Muscle layer of duodenum (tissue), 2 donors: ENCODE measurements at regions not wholly inside any gene's neighbourhood (a gene's known extent, or its start where the extent isn't known, plus 50 kb on each side); places are given as distances from the start of the nearest gene placed in this dataset.

ENCODE experiments used
- H3K27ac ChIP-seq: one replicate; pipeline ENCODE4 v1.7.0; 2013; ENCODE audit warnings: mild to moderate bottlenecking, low read length
- H3K27me3 ChIP-seq: one replicate; pipeline ENCODE4 v1.7.0; 2013; ENCODE audit warnings: low read depth, mild to moderate bottlenecking, control low read depth, low read length
- H3K36me3 ChIP-seq, 2 donors: one replicate each; pipeline ENCODE4 v1.7.0; 2013; ENCODE audit warnings: low read length in 2 of 2, control low read depth in 1 of 2, mild to moderate bottlenecking in 1 of 2; ENCODE audit not compliant: insufficient read depth in 2 of 2, control insufficient read depth in 1 of 2
- H3K4me1 ChIP-seq, 2 donors: one replicate each; pipeline ENCODE4 v1.7.0; 2013; ENCODE audit warnings: low read length in 2 of 2, mild to moderate bottlenecking in 2 of 2, control low read depth in 1 of 2, moderate library complexity in 1 of 2; ENCODE audit not compliant: insufficient read depth in 2 of 2, control insufficient read depth in 1 of 2
- H3K4me3 ChIP-seq, 2 donors: one replicate each; pipeline ENCODE4 v1.7.0; 2013; ENCODE audit warnings: low read length in 2 of 2, low read depth in 1 of 2, mild to moderate bottlenecking in 1 of 2
- H3K9me3 ChIP-seq, 2 donors: one replicate each; pipeline ENCODE4 v1.7.0; 2013; ENCODE audit warnings: low read length in 2 of 2, control low read depth in 1 of 2, mild to moderate bottlenecking in 1 of 2; ENCODE audit not compliant: control insufficient read depth in 1 of 2
- donor health status: healthy.

DNA sequence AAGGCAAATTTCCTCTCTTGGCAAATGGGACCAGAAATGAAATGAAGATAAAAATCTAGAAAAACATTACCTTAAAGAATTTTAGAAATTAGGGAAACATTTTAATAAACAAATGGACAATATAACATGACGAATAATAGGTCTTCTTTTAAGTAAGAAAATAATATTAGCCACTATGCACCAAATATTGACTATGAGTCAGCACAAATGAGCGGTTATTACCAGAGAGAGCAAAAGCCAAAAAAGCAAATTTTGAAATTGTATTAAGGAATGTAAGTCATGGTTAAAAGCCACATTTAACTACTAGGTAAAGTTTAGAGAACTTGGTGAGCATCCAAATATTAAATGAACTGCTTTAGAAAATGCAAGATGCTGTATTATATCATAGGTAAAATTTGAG is 376.6 kb upstream of the JAG1 start:
- H3K27ac ChIP-seq: no peak overlapping the region
- H3K4me1 ChIP-seq: no peaks in the 10 kb centered on the region

DNA sequence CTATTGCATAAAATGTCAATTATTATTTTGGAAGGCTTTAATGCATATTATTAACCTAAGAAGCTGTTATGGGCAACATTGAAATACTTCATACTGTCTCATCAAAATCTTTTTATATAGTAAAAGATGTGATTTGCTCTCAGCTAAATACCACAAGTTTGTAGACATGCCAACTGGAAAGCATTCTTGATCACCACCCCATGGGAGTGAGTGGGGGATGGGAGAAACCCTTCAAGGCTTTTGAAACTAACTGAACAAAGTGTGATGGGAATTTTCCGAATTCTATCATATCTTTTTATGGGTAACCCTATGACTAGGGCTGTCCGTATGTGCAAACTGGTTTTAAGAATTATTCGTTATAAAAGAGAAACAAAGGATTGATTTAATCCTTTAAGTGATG is 377.3 kb upstream of the JAG1 start:
- Histone ChIP-seq H3K4me3 (no peak overlapping the region), H3K27me3 (no peaks in the 10 kb centered on the region), H3K4me1 (no peaks in the 10 kb centered on the region), H3K36me3 (no peaks in the 10 kb centered on the region), H3K9me3 (no peaks in the 10 kb centered on the region), H3K27ac (no peak overlapping the region)

More for the DNA sequence above, 376.6 kb upstream of the JAG1 start:
- H3K4me3 ChIP-seq: no peak overlapping the region
- no peaks in the 10 kb centered on the region for H3K9me3 ChIP-seq
- H3K36me3 ChIP-seq: no peaks in the 10 kb centered on the region
- H3K27me3 ChIP-seq: no peaks in the 10 kb centered on the region

DNA sequence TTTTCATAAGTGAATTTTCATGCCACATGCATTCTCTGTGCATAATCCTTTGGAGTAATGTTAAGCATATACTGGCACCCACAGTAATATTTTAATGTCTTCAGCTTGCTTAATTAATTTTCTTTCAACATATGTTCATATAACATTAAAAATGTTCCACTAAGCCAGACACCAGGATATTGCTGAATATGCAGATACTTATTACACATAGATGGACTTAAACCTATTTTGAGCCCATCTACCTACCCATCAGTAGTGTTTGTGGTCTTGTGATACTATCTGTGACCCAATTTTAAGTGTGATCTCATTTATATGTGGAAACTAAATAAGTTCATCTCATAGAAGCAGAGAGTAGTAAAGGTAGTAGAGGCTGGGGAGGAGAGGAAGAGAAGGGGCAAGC is 379.5 kb upstream of the JAG1 start:
- Histone ChIP-seq H3K9me3 (no peaks in the 10 kb centered on the region), H3K4me3 (no peak overlapping the region), H3K27me3 (no peaks in the 10 kb centered on the region), H3K4me1 (no peaks in the 10 kb centered on the region), H3K36me3 (no peaks in the 10 kb centered on the region), H3K27ac (no peak overlapping the region)

DNA sequence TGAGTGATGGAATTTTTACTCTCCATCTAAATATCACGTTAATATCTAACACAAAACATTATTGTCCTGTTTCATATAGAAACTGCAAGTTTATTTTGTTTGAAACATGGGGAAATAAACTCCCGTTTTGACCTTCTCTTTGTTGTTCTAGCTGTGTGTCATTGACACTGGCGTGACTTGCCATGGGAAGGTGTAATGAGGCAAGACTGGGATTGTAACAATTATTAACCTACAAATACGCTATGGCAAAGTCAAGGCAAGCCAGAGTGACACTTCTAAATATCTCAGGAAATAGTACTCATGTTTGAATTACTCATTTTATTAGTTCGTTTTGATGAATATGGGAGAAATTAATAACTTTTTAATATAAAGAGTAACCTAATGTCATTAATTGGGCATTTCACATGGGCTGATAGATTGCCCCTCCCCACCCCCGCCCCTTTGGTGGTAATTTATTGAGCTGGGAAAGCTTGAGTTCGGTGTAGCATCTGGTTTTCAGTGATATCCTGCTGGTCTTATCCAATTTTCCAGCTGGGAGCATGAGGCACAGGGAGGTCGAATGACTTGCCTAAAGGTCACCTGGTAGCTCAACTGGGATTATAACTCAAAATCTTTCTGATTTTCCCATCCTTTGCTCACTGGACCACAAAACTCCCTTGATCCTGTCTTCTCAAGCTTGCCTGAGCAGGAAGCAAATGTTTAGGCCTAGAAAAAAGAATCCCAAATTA is 380.6 kb upstream of the JAG1 start:
- no peaks in the 10 kb centered on the region for H3K4me1 ChIP-seq
- no peaks in the 10 kb centered on the region for H3K9me3 ChIP-seq
- H3K36me3 ChIP-seq: no peaks in the 10 kb centered on the region
- H3K27me3 ChIP-seq: no peaks in the 10 kb centered on the region
- no peak overlapping the region for H3K4me3 ChIP-seq
- no peak overlapping the region for H3K27ac ChIP-seq

DNA sequence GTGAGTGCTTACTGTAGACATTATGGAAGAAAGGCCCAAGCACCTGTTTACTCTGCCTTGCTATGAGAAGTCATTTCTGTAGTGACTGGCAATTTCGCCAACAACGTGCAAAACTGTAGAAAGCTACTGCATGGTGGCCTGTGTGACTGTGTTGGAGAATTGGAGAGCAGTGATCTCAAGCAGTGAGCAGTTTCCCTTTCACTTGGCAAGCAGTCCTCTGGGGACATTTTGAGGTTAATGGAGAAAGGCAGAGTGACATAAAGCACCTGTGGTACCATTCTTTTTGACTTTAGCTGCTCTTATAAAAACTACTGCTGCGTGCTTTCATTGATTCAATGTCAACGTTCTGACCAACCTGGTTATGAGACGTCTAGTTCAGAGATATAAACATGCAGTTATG is 382.6 kb upstream of the JAG1 start:
- Histone ChIP-seq H3K9me3 (no peaks in the 10 kb centered on the region), H3K4me1 (no peaks in the 10 kb centered on the region), H3K4me3 (no peak overlapping the region), H3K27me3 (no peaks in the 10 kb centered on the region), H3K36me3 (no peaks in the 10 kb centered on the region), H3K27ac (no peak overlapping the region)

DNA sequence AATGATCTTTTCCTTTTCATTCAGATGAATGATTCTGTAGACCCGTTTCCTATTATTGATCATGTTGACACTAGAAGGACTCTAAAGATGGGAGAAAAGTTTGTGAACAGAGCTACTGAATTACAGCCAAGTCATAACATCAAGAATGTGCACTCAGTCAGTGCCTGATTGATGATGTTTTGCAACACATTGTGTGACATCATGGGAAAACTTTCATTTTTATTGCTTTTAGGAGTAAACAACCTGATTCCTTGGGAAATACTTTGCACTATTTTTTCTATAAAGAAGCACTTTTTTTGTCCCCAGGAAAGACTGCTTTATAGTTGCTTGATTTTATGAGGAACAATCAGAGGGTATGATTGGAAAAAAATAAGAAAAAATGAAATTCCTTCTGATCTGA is 383.8 kb upstream of the JAG1 start:
- Histone ChIP-seq H3K27me3 (no peaks in the 10 kb centered on the region), H3K9me3 (no peaks in the 10 kb centered on the region), H3K27ac (no peak overlapping the region), H3K36me3 (no peaks in the 10 kb centered on the region), H3K4me1 (no peaks in the 10 kb centered on the region), H3K4me3 (no peak overlapping the region)

DNA sequence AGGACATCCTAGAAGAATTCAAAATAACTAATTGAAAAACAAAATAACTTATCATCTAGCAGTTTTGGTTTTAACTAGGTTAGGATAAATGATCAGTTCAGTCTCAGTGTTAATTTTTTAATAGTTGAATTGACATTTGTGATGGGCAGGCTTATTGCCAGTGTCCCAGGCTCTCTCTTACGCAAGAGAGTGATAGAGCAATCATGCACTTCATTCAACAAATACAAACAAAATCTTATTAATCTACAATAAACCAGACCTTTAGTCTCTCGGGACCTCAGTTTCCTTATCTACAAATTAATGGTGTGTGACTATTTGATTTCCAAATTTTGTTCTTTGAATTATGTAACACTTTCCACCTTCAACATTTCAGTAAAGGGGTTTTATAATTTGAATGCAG is 385.9 kb upstream of the JAG1 start:
- Histone ChIP-seq H3K4me1 (no peaks in the 10 kb centered on the region), H3K27me3 (no peaks in the 10 kb centered on the region), H3K9me3 (no peaks in the 10 kb centered on the region), H3K27ac (no peak overlapping the region), H3K4me3 (no peak overlapping the region), H3K36me3 (no peaks in the 10 kb centered on the region)

DNA sequence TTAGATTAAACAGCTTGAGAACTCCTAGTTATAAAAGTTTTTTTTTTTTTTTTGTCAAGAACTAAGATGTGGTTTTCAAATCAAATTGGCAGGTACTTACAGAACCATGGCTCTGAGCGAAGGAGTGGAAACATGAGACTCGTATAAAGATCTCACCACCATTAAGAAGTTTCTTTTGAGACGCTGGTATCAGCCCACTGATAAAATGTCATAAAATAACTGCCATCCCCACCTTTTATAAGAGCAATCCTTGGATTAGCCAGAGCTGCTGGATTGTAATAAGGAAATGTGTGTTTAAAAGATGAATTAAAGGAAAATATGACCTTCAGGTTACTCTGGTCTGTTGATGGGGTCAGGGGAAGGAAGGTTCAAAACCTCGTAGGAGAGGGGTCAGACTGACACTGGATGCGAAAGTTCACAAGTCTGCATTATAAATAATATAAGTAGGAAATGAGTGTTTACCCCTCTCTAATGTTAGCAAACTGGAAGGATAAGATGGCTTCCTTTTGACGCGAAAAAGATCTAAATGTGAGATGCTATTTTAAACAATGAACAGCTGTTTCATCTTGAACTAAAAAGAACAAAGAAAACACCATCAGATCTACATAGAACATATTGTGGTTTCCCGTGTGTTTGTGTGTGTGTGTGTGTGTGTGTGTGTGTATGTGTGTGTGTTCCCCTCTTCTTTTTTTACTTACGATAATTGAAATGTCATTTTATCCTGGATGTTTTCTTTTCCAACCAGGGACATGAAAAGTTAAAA is 386.8 kb upstream of the JAG1 start:
- Histone ChIP-seq H3K36me3 (no peaks in the 10 kb centered on the region), H3K27ac (no peak overlapping the region), H3K4me3 (no peak overlapping the region), H3K4me1 (no peaks in the 10 kb centered on the region), H3K27me3 (no peaks in the 10 kb centered on the region), H3K9me3 (no peaks in the 10 kb centered on the region)

DNA sequence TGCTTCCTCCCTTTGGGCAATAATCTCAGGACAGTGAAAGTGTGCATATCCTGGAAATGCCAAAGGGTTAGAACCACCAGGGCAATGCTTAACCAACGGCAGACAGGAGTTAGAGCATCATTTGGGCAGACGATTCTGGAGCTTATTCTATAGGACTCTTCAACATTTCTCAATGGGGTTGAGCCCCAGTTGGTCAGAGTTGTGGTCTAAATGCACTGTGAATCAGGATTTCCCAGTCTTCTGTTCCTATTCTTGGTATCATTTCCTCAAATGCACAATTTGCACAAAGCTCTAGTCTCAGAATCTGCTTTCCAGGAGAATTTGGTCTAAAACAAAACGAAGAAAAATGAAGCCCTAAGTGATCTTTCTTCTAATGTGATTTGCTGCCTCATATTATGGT is 389.6 kb upstream of the JAG1 start:
- H3K27me3 ChIP-seq: no peaks in the 10 kb centered on the region
- no peak overlapping the region for H3K4me3 ChIP-seq
- H3K36me3 ChIP-seq: no peaks in the 10 kb centered on the region
- no peaks in the 10 kb centered on the region for H3K4me1 ChIP-seq
- no peak overlapping the region for H3K27ac ChIP-seq
- no peaks in the 10 kb centered on the region for H3K9me3 ChIP-seq

DNA sequence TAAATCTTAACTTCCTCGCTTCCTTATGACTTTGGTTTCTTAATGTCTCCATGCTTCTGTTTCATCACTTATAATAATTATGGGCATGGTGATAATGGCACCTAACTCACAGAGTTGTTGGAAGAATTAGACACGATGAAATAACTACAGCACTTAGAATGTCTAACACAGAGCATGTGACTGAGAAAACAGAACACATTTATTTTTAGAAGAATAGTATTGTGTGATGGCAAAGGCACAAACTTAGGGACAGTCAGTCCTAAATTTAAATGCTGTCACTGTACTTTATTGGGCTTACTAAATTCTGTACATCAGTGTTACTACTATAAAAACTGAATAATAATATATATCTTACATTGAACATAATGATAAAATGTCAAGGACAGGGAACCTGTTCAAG is 391.1 kb upstream of the JAG1 start:
- no peak overlapping the region for H3K27ac ChIP-seq

DNA sequence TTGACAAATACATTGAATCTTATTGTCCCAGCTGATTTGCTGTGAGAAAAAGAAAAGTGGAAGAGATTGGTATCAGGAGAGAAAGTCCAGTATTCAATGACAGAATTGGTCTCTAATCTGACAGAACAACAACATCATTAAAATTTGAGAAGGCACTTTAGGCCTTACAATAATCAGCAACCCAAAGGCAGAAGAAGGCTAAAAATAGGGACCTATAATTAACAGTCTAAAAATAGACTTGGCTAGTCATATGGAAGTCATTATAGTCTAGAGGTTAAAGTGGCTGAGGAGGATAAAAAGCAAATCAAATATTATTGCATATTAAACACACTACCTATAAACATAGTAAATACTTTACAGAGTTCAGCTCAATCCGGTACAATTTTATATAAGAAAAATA is 393.6 kb upstream of the JAG1 start:
- H3K4me3 ChIP-seq: no peak overlapping the region
- H3K27ac ChIP-seq: no peak overlapping the region
- no peaks in the 10 kb centered on the region for H3K4me1 ChIP-seq
- H3K9me3 ChIP-seq: no peaks in the 10 kb centered on the region
- H3K36me3 ChIP-seq: no peaks in the 10 kb centered on the region
- no peaks in the 10 kb centered on the region for H3K27me3 ChIP-seq

More for the DNA sequence above, 391.1 kb upstream of the JAG1 start:
- no peaks in the 10 kb centered on the region for H3K36me3 ChIP-seq
- no peaks in the 10 kb centered on the region for H3K4me1 ChIP-seq
- H3K27me3 ChIP-seq: no peaks in the 10 kb centered on the region
- H3K9me3 ChIP-seq: no peaks in the 10 kb centered on the region
- H3K4me3 ChIP-seq: no peak overlapping the region

DNA sequence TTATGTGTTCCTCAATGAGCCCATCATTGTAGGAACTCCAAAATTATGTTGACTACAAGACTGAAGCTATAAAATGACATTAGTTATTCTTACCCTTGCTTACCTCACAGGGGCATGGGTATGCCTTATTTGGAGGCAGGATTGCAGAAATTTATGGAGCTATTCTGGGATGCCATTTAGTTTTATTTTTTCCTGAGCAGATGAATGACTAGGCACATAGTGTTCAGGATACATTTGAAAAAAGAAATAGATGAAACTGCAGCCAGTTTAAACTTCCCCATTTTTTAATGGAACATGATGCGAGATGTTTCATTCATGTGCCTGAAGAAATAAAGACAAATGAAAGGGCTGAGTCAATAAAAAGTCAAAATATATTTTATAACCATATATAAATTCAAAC is 399.2 kb upstream of the JAG1 start:
- Histone ChIP-seq H3K27ac (no peak overlapping the region), H3K4me1 (no peaks in the 10 kb centered on the region), H3K36me3 (no peaks in the 10 kb centered on the region), H3K9me3 (no peaks in the 10 kb centered on the region), H3K4me3 (no peak overlapping the region), H3K27me3 (no peaks in the 10 kb centered on the region)
